Right lobe of liver (tissue), 4 donors: ENCODE measurements at regions not wholly inside any gene's neighbourhood (a gene's known extent, or its start where the extent isn't known, plus 50 kb on each side); places are given as distances from the start of the nearest gene placed in this dataset.

Experiments used
- POLR2A ChIP-seq: fragments of 450-650 bp; IDR thresholded peaks from one replicate; pipeline ENCODE4 v1.6.1; 2017; ENCODE audit warnings: antibody characterized with exemption, mild to moderate bottlenecking
- TF ChIP-seq, protein P1 (sequence below), 4 donors: fragments of 200-600 bp in 3 of 4; fragments of 450-650 bp in 1 of 4; IDR thresholded peaks; one replicate each; pipeline versions ENCODE4 v1.5.1 to v1.8.0; 2016 to 2022; ENCODE audit warnings: antibody characterized with exemption in 4 of 4, mild to moderate bottlenecking in 2 of 4
- donor health status: DM: no; HTN: no; CAD: no.
- donor health status: DM: no; HTN: no; CAD: no.
- donor health status: DM: no; HTN: yes; CAD: no.

- TF ChIP-seq, protein P1, sequence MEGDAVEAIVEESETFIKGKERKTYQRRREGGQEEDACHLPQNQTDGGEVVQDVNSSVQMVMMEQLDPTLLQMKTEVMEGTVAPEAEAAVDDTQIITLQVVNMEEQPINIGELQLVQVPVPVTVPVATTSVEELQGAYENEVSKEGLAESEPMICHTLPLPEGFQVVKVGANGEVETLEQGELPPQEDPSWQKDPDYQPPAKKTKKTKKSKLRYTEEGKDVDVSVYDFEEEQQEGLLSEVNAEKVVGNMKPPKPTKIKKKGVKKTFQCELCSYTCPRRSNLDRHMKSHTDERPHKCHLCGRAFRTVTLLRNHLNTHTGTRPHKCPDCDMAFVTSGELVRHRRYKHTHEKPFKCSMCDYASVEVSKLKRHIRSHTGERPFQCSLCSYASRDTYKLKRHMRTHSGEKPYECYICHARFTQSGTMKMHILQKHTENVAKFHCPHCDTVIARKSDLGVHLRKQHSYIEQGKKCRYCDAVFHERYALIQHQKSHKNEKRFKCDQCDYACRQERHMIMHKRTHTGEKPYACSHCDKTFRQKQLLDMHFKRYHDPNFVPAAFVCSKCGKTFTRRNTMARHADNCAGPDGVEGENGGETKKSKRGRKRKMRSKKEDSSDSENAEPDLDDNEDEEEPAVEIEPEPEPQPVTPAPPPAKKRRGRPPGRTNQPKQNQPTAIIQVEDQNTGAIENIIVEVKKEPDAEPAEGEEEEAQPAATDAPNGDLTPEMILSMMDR (IDR thresholded peaks at IDR 0.05) = no peak
- TF ChIP-seq POLR2A = no peak
These were observed 106.5 kb downstream of the TEX26 start for GRCh38 chr13:31038834-31039552.
